Motor neuron (in vitro differentiated cells): ENCODE measurements at regions not wholly inside any gene's neighbourhood (a gene's known extent, or its start where the extent isn't known, plus 50 kb on each side); places are given as distances from the start of the nearest gene placed in this dataset.
"Not testable (repeated sequence)": the region's sequence is repeated elsewhere in the genome, so short reads cannot be mapped to it uniquely, and the experiment has no call there.

Experiments used
- ATAC-seq, 8 experiments: fragments of 200-7000 bp; cut with Tn5 transposase; replicated peaks in 6 of 8; 2 replicates each; pipeline ENCODE4 v1.8.0; 2021; ENCODE audit warnings: mild to moderate bottlenecking in 8 of 8, moderate library complexity in 8 of 8
- H3K27ac ChIP-seq, 2 donors: fragments of 250-450 bp; sonication (Bioruptor Pico); 2 replicates each; pipeline ENCODE4 v1.9.0; 2021; ENCODE audit warnings: antibody characterized with exemption in 2 of 2, mild to moderate bottlenecking in 2 of 2, moderate library complexity in 1 of 2
- H3K4me1 ChIP-seq, 2 donors: fragments of 250-450 bp; sonication (Bioruptor Pico); replicated peaks in 1 of 2; 2 replicates each; pipeline ENCODE4 v1.6.1; 2021; ENCODE audit warnings: antibody characterized with exemption in 2 of 2, mild to moderate bottlenecking in 2 of 2, moderate library complexity in 1 of 2
- H3K4me3 ChIP-seq, 5 donors: fragments of 250-450 bp; sonication (Bioruptor Pico); 2 replicates each; pipeline ENCODE4 v1.9.0; 2021; ENCODE audit warnings: antibody characterized with exemption in 5 of 5, mild to moderate bottlenecking in 5 of 5, moderate library complexity in 4 of 5
- WGBS, 10 experiments: fragments of 450-650 bp; shearing (Covaris generic); methylation state at CpG; one replicate each; pipeline ENCODE4 v1.0.0; 2022; 5-methylcytosine and 5-hydroxymethylcytosine counted together
- in situ Hi-C, 9 experiments: fragments of 400-800 bp; cut with MboI; loops; one replicate each; pipeline ENCODE4 v1.15.0; 2021; ENCODE audit warnings: low sequenced_read_pairs in 9 of 9, low pct_unique_long_range_greater_than_20kb in 2 of 9; ENCODE audit not compliant: unreplicated experiment in 9 of 9

GRCh38 chrY:9619541-9619940, 91.9 kb downstream of the TSPY10 start:
- Histone ChIP-seq H3K27ac (no peak overlapping the region), H3K4me1 (no peaks in the 10 kb centered on the region), H3K4me3 (no peak overlapping the region)
- 0 to 100% (median 20%) methylated on average over 1 of the region's 4 CpGs; no CpG with 5 or more reads in 7 of the 10 experiments for WGBS, 10 experiments
- ATAC-seq: no peak
- in situ Hi-C loops: no loop called here

DNA sequence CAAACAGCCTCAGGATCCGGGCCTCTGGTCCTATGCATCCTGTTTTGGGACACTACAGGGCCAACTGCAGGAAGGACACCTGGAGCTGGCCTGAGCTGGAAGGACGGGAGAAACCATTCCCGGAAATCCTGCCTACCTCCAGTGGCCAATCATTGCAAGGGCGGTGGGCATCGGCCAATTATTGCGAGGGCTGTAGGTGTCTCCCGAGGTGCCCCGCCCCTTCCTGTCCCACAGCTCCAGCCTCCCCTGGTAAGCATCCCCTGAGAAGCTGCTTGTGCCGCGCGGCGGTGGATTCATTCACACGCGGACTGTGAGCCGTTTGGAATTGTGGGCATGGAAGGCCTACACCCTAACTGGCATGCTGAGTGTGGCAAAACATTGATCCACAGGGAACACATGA, 95.5 kb downstream of the TSPY10 start:
- Histone ChIP-seq H3K4me3 (no peak overlapping the region), H3K4me1 (no peaks in the 10 kb centered on the region), H3K27ac (no peak overlapping the region)
- in situ Hi-C loops: no loop called here
- WGBS, 10 experiments: no CpG with 5 or more reads among the region's 15 CpGs
- no peak for ATAC-seq

DNA sequence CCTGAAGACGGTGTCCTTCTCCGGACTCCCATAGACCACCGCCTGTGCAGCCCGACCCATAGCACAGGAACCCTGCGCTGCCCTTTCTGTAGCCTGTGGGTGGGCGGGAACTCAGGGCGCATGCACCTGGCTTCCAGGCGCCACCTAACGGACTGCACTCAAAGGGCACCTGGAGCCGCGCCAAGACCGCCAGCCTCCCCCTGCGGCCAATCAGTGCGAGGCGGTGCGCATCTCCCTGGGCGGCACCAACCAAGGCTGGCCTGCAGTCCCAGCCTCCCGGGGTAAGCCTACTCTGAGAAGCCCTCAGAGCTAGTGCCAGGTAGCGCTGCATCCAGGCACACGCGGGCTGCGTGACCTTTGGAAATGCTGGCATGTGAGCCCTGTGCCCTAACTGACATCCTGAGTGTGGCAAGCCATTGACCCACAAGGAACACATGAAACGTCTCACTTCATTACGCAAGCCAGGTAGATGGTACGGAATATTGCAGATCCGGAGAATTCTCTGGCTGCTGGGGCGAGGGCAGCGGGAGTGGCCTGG, 113.0 kb downstream of the TSPY10 start:
- H3K4me1 ChIP-seq, in situ Hi-C loops, H3K27ac ChIP-seq, ATAC-seq, H3K4me3 ChIP-seq: not testable (repeated sequence)
- no CpG with 5 or more reads among the region's 28 CpGs for WGBS, 10 experiments

DNA sequence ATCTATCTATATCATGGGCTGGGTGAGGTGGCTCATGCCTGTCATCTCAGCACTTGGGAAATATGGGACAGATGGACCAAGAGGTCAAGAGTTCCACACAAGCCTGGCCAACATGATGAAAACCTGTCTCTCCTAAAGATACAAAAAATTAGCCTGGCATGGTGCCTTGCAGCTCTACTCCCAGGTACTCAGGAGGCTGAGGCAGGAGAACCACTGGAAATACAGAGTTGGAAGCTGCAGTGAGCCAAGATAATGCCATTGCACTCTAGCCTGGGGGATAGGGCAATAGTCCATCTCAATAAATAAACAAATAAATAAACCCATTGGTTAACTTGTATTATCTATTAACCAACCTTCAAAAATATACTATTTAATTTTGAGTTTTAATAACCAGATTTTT, 138.5 kb downstream of the TSPY10 start:
- H3K27ac ChIP-seq, H3K4me3 ChIP-seq, H3K4me1 ChIP-seq, in situ Hi-C loops, ATAC-seq: not testable (repeated sequence)

DNA sequence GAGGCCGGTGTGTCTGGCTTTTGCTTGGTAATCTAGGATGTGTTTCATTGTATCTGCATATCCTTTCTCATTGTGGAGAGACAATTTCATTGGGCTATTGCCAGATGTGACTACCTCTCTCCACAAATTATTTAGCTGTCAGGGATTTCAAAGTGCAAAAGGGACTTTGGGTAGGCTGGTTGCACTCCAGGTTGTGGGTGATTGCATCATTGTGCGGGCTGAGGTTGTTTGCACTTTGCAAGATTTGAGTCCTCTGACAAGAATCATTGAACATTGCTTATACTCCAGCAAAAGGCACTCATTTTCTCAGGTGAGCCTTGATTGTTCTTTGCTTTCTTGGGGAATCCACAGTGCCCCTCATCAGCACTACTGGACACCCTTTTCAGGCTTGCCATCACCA, 164.8 kb downstream of the TSPY10 start:
- H3K4me3 ChIP-seq, in situ Hi-C loops, ATAC-seq, H3K4me1 ChIP-seq, H3K27ac ChIP-seq: not testable (repeated sequence)
- no CpG with 5 or more reads among the region's 2 CpGs for WGBS, 10 experiments

- in situ Hi-C loops, H3K4me1 ChIP-seq, H3K27ac ChIP-seq, H3K4me3 ChIP-seq: not testable (repeated sequence)
- no CpG with 5 or more reads among the region's 3 CpGs for WGBS, 10 experiments
- ATAC-seq: peak in 5 of 8 experiments; percentile 70 to 90 (median 73)
Observed at GRCh38 chrY:9716932-9717331, 189.3 kb downstream of the TSPY10 start.

DNA sequence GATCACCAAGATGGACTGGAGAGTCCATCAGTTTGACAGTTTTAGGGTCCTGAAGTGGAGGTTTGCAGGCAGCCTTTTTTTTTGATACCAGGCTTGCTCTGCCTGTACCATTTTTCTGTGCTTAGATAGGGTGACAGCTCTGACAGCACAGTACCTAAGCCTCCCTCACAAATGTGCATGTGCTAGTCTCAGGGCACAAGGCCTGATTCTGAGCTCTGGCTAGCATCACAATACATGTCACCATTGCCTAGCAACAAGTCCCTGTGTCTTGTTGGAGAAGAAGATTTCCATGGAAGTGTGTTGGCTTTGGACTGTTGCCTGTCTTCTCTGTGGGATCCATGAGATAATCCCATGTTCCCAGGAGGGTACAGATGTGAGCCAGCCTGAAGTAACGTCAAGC, 191.1 kb downstream of the TSPY10 start:
- H3K27ac ChIP-seq, H3K4me1 ChIP-seq, in situ Hi-C loops, ATAC-seq, H3K4me3 ChIP-seq: not testable (repeated sequence)
- WGBS, 10 experiments: no CpG with 5 or more reads among the region's 1 CpG

DNA sequence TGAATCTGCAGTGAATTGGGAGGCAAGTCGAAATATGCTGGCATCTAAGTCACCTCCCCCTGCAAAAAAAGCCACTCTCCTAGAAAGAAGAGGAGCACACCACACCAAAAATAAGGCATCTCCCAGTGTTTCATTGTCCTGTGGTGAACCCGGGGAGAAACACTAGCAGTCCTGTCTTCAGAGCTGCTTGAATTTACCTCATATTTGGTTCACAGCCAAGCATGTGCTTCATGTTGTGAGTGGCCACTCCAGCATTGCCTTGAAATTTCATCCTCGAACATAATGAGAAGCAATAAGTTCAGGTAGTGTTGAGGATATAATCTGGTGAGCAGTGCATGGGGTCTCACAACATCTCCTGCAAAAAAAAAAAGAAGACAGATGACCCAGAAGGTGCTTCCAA, 191.9 kb downstream of the TSPY10 start:
- in situ Hi-C loops, ATAC-seq, H3K4me1 ChIP-seq, H3K4me3 ChIP-seq, H3K27ac ChIP-seq: not testable (repeated sequence)
- WGBS, 10 experiments: no CpG with 5 or more reads among the region's 3 CpGs

DNA sequence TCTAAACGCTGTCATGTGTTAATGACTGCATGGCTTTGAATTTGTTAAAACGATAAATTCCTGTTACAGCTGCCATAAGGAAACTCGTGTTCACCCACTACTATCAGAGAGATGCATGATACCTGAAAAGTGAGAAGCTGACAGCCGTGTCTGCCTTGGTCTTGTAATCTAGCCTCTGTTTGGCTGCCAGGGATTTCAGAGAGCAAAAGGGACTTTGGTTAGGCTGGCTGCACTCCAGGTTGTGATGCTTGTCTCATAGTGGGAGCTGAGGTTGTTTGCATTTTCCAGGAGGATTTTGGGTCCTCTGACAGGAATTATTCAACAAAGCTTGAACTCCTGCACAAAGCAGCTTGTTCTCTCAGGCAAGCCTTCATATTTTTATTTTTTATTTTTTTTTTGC, 209.9 kb downstream of the TSPY10 start:
- H3K27ac ChIP-seq, ATAC-seq, in situ Hi-C loops, H3K4me1 ChIP-seq, H3K4me3 ChIP-seq: not testable (repeated sequence)
- WGBS, 10 experiments: no CpG with 5 or more reads among the region's 4 CpGs

- in situ Hi-C loops, H3K4me3 ChIP-seq, H3K27ac ChIP-seq, H3K4me1 ChIP-seq, ATAC-seq: not testable (repeated sequence)
- WGBS, 10 experiments: no CpG with 5 or more reads among the region's 4 CpGs
Observed at GRCh38 chrY:9755975-9756374, 228.3 kb downstream of the TSPY10 start.

GRCh38 chrY:9757488-9757887, 229.8 kb downstream of the TSPY10 start:
- ATAC-seq, H3K4me3 ChIP-seq, H3K27ac ChIP-seq, in situ Hi-C loops, H3K4me1 ChIP-seq: not testable (repeated sequence)
- WGBS, 10 experiments: no CpG with 5 or more reads among the region's 2 CpGs

DNA sequence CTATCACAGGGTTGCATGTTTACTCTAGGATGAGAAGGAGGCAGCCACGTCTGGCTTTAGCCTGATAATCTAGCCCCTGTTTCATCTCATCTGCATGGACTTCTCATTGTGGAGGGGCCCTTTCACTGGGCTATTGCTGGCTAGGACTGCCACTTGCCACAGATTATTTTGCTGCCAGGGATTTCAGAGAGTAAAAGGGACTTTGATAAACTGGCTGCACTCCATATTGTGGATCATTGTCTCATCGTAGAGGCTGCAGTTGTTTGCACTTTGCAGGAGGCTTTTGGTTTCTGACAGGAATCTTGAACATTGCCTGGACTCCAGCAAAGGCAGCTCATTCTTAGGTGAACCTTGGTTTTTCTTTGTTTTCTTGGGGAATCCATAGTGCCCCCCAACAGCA, 234.8 kb downstream of the TSPY10 start:
- H3K27ac ChIP-seq, H3K4me3 ChIP-seq, H3K4me1 ChIP-seq, in situ Hi-C loops, ATAC-seq: not testable (repeated sequence)
- no CpG with 5 or more reads among the region's 2 CpGs for WGBS, 10 experiments

GRCh38 chrY:9769312-9769711, 241.6 kb downstream of the TSPY10 start:
- no CpG with 5 or more reads among the region's 6 CpGs for WGBS, 10 experiments
- H3K4me3 ChIP-seq, H3K27ac ChIP-seq, in situ Hi-C loops, ATAC-seq, H3K4me1 ChIP-seq: not testable (repeated sequence)

- H3K4me1 ChIP-seq, in situ Hi-C loops, ATAC-seq, H3K4me3 ChIP-seq, H3K27ac ChIP-seq: not testable (repeated sequence)
- WGBS, 10 experiments: no CpG with 5 or more reads among the region's 4 CpGs
Observed at GRCh38 chrY:9771086-9771485, 243.4 kb downstream of the TSPY10 start.

GRCh38 chrY:9772120-9772519, 244.4 kb downstream of the TSPY10 start:
- no CpG with 5 or more reads among the region's 2 CpGs for WGBS, 10 experiments
- ATAC-seq, H3K27ac ChIP-seq, H3K4me1 ChIP-seq, in situ Hi-C loops, H3K4me3 ChIP-seq: not testable (repeated sequence)
